ENCODE measurements at regions not wholly inside any gene's neighbourhood (a gene's known extent, or its start where the extent isn't known, plus 50 kb on each side); places are given as distances from the start of the nearest gene placed in this dataset.

DNA sequence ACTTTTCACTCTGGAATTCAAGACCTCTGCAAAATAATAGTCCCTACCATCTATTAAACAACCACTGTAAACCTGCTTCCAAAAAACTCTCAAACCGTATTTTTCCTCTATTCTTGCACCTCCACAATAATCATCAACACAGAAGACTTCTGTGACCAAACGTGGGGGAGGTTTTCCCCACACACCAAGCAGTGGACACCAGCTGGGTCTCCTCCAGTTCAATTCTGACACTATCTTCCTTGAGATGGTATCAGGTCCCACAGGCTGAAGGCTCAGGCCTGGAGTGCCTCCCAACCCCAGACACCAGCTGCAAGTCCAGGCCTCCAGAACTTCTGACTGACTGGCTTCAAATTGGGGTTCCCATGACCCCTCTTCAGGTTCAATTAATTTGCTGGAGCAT lies 89.6 kb upstream of the RAP2B start:
- no peak for DNase-seq (ENCODE audit: low read depth in 2 of 2)

DNA sequence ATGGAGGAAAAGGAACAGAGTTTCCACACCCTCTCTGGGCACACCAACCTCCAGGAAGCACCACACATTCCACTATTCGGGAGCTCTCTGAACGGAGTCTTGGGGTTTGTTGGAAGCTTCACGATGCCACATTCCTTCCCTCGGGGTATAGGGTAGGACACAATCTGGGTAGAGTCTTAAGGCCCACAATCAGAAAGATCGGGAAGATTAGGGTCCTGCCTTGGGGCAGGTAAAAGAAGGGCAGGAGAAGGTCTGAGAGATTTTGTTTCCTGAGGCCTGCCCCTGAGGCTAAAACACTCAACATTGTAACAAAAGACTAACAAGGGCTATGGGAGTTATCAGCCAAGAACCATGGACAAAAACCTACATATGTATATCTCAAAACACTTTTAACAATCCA lies 89.2 kb upstream of the RAP2B start:
- DNase-seq (ENCODE audit: low read depth in 2 of 2): no peak

DNA sequence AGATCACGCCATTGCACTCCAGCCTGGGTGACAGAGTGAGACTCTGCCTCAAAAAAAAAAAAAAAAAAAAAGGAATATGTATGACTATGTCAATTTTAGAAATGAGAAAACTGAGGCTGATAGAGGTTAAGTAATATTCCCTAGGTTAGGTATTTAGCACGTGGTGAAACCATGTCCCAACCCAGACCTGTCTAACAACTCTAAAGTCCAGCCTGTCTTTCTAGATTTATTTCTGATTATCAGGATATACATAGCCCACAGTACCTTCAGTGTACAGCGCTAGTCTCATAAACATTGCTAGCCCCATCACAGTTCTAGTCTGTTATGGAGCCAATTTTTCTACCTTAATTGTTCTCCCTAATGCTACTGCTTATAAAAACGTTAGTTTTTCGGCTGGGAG lies 88.4 kb upstream of the RAP2B start:
- no peak for DNase-seq (ENCODE audit: low read depth in 2 of 2)

DNA sequence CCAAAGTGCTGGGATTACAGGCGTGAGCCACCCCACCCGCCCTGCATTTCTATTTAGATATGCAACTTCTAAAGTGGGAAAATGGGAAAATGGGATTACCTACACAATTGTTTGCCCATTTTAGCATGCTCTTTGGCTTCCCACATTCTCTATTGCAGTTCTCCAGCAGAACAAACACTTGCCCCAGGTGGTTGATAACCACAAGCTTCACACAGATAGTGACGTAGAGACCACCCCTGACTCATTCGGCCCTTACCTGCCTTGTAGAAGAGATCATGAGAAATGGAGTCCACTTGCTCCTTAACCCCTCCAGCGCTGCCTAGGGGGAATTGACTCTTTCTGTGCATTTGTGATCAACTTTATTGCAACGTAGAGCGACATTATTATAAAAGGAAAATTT lies 83.2 kb upstream of the RAP2B start:
- no peak for DNase-seq (ENCODE audit: low read depth in 2 of 2)

DNA sequence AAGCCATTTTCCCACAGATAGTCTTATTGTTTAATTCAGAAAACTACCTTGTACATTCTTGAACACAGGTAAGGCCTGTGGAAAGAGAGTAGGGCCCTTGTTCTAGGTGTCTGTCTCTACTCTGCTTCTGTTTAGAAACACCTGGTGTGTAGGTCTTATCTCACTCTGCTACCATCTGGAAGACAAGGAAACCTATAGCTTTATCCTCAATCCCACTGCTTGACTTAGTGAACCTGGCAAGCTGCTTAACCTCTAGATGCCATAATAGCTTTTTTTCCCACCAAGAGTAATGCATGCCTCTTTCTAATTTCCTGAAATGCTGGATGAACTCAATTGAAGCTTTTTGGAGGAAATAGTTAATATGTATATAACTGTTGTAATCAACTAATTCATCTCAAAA lies 82.6 kb upstream of the RAP2B start:
- no peak for DNase-seq (ENCODE audit: low read depth in 2 of 2)

DNA sequence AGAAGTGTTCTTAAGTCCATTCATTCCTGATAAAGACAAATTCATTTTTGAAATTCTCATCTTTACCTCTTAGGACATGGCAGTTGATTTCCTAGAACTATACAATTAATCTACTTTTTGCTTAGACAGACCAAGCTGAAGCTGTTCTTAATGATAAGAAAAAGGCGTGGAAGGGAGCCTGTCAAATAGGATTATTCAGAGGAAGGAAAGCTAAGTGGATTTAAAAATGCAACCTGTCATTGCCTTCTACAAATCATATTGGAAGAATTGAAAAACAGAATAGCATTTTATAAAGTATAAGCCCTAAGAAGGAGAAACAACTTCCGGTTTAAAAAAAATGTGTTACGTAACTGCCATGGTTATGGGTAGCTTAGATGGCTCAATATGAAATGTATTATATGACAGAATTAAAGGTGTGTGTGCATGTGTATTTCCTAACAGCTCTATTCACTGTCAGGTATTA lies 81.2 kb upstream of the RAP2B start:
- DNase-seq (ENCODE audit: low read depth in 2 of 2): no peak

DNA sequence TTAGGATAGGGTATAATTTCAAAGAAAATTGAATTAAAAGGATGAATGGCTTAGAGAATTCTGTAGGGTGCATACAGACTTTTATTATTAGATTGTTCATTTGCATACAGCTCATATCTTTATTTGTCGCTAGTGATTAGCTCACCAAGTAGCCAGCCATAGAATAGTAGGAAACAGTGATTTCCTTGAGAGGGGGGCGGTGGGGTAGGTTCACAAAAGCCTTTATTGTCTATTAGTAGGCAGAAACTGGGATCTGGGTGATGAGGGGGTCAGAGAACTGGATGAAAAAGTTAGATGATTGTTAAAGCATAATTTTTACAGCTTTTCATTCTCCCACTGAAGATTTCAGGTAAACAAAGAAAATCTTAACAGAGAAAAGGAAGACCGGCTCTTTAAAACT lies 77.6 kb upstream of the RAP2B start:
- peak in 1 of 2 donors; percentile 33 for DNase-seq (ENCODE audit: low read depth in 2 of 2)

DNA sequence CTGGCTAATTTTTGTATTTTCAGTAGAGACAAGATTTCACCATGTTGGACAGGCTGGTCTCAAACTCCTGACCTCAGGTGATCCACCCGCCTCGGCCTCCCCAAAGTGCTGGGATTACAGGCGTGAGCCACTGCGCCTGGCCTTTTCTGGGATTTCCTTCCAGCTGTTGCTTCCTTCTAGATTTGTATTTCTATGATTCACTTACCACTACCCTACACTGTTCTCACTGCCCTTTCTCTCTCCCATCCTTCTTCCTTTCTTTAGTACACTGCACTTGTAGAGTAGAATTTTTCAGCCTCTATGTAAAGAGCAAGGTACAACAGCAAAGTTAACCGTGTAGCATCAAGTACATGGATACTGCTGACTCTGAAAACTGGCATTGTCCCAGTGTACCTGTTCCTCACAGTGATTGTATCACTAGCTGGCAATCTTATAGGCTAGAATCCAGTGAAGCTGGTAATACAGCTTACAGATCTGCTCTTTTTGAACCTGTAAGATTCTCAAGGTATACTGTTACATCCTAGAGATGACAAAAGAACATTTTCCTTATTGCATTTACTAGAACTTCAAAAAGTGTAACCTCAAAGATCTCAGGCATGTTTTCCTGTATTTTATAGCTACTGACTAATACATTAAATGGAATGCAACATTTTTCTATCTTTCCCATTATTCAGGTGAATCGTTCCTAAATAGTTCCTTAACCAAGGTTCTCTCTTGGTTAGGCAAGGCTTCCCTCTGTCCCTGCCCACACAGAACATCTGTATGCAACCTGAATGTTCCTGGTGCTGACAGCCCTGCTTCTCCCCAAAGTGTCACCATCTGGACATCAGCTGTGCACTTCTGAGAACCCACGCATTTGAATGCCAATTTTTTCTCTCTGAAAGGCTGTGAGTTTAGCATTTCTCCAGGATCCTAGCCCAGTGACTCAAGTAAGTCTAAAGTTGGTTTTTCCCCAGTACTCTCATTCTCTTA lies 74.1 kb upstream of the RAP2B start:
- no peak for DNase-seq (ENCODE audit: low read depth in 2 of 2)

DNA sequence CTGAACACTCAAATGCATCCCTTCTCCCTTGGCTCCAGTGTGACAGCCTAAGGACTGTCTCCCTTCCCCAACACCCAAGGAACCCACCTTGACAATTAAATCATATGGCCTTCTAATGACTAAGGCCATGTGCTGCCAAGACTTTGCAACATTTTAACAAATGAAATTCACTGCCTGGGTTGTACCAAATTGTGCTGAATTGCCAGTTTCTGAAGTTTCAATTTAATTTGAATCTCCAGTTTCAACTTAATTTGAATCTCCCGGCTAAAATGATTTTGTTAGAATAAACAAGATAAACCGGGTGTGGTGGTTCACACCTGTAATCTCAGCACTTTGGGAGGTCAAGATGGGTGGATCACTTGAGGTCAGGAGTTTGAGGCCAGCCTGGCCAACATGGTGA lies 72.4 kb upstream of the RAP2B start:
- DNase-seq (ENCODE audit: low read depth in 2 of 2): no peak

DNA sequence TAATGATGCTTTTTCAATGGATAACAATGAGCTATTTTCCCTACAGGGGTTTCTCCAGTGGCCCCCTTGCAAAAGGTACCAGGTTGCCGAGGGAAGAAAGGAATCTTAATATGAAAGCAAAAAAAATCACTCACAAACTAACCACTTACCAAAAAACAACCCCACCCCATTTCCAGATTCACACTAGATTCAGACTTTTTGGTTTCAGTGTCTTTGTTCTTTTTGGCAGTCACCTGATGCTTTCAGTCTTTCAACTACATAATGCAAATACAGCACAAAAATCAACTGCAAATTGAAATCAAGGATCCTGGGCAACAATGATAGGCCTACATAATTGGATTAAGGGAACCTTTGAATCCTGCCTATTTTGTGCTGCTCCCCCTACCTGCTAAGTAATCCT lies 71.1 kb upstream of the RAP2B start:
- no peak for DNase-seq (ENCODE audit: low read depth in 2 of 2)

DNA sequence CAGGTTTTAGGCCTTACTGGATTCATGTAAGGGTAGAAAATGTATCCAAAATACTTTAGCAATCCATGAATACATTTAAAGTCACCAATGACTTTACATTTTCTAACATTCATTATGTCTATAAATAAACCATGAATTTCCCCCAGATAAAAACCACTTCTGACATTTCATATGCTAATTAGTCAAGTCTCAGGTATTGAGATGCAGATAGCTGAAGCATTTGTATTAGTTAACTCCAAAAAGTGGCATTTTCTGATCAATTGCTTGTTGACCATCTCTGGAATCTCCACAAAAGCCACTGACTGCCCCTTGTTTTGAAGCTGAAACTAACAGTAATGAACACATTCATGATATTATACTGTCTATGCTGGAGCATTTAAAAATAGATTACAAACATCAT lies 68.4 kb upstream of the RAP2B start:
- no peak for DNase-seq (ENCODE audit: low read depth in 2 of 2)

DNA sequence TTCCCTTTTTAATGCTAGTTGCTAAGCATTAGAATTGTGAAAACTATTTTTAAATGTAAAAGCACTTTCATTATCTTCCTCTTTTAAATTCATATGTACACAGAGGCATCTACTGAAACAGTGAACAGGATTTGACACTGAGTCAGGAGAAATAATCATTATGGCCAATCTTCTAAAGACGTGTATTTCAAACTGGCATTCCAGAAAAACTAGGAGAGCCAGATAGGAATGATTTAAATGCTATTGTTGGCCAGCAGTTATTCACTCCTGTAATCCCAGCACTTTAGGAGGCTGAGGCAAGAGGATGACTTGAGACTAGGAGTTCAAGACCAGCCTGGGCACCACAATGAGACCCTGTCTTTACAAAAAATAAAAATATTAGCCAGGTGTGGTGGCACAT lies 67.6 kb upstream of the RAP2B start:
- no peak for DNase-seq (ENCODE audit: low read depth in 2 of 2)

DNA sequence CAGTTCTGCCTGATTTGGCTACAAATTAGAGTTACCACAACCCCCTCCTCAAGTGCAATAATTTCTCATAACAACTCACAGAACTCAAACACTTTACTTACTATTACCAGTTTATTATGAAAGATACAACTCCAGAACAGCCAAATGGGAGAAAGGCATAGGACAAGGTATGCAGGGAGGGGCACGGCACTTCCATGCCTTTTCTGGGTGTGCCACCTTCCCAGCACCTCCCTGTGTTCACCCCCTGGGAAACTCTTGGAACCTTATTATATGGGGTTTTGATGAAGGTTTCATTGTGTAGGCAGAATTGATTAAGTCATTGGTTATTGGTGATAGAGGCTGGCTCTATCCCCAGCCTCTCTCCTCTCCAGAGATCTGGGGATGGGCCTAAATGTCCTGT lies 66.6 kb upstream of the RAP2B start:
- DNase-seq (ENCODE audit: low read depth in 2 of 2): no peak

DNA sequence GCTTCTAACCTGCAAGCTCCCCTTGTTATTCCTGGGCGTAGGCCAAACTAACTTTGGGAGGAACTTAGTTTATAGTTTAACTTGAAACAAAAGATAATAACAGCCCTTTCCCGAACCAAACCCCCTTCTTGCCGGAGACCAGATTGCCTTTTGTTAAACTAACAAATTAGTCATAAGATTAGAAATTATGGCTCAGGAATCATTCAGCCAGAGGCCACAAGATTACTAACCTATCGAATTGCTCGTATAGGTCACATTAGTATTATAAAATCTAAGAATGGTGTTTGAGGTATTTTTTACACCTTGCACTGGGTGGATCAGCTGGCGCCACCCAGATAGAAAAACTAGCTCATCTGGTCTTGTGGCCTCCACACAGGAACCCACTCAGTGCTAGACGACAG lies 65.3 kb upstream of the RAP2B start:
- DNase-seq (ENCODE audit: low read depth in 2 of 2): no peak

DNA sequence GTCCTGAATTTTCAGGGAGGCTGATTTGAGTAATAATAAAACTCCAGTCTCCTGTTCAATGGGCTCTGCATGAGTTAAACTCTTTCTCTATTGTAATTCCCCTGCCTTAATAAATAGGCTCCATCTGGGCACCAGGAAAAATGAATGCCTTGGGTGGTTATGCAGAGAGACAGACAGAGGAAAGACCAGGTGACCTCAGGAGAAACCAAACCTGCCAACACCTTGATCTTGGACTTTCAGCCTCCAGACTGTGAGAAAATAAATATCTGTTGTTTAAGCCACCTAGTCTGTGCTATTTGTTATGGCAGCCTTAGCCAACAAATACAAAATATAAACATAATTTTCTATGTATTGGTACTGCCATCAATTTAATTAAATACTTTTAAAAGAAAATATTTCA lies 64.8 kb upstream of the RAP2B start:
- no peak for DNase-seq (ENCODE audit: low read depth in 2 of 2)

DNA sequence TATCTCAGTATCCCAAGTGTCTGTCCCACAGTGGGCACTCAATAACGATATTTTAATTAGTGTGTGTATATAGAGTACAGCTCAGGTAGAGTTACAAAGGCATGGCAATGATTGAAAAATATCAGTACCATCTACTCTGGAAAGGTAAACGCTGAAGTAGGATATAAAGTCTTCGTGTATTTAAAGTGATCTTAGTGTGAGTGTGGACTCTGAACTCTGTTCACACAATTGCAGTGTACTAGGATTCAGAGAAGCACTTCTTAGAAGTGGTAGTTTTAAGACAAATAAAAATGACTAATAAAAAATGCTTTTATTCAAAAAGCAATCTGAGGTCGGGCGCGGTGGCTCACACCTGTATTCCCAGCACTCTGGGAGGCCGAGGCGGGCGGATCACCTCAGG lies 62.9 kb upstream of the RAP2B start:
- DNase-seq (ENCODE audit: low read depth in 2 of 2): no peak

DNA sequence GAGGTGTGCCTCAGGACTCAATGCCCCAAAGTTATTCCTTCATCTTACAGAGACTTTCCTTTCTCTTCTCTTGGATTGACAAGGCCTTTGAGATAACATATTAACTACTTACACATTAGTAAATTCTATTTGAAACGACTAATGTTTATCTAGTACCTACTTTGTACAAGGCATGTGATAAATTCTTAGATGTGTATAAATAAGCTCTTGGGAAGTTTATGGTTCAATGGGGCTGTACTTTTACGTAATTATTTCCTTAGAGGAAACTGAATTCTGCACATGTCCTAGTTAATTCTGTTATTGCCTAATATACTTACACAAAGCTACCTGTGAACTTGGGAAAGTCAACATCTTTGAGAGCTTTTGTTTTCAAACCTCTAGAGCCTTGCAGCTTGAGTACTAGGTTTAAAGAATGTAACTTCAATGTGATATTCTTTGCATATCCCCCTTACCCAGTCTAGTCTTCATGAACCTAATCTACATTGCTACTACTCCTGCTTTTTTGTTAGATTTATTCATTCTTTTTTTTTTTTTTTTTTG lies 58.5 kb upstream of the RAP2B start:
- peak in 1 of 2 donors; percentile 9 for DNase-seq (ENCODE audit: low read depth in 2 of 2)

DNA sequence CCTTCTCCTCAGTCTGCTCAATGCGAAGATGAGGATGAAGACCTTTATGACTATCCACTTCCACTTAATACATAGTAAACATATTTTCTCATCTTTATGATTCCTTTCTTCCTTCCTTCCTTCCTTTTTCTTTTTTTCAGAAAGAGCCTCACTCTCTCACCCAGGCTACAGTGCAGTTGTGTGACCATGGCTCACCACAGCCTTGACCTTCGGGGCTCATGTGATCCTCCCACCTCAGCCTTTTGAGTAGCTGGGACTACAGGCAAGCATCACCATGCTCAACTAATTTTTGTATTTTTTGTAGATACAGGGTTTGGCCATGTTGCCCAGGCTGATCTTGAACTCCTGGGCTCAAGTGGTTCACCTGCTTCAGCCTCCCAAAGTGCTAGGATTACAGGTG lies 52.0 kb upstream of the RAP2B start:
- no peak for DNase-seq (ENCODE audit: low read depth in 2 of 2)

DNA sequence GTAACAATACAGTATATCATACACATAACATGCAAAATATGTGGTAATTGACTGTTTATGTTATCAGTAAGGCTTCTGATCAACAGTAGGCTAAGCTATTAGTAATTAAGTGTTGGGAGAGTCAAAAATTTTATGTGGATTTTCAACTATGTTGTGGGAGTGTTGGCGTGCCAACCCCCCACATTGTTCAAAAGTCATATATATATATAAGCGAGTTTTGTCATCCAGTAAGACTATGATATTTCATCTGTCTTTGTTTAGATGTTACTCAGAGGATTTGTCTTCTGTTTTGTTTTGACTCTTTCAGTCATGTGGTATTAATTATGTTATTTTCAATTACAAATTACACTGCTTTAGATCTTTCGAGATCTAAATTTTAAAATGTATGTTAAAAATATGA lies 51.0 kb upstream of the RAP2B start:
- DNase-seq (ENCODE audit: low read depth in 2 of 2): no peak
